GM21737 (cell line): ENCODE measurements at regions not wholly inside any gene's neighbourhood (a gene's known extent, or its start where the extent isn't known, plus 50 kb on each side); places are given as distances from the start of the nearest gene placed in this dataset.

ENCODE experiments used
- ATAC-seq: cut with Tn5 transposase; IDR thresholded peaks from one replicate; pipeline ENCODE4 v1.9.1; 2021; ENCODE audit warnings: mild to moderate bottlenecking, moderate library complexity; ENCODE audit not compliant: unreplicated experiment

GRCh38 chr22:48586799-48587185 is 1240.9 kb downstream of the BRD1 start:
- no peak for ATAC-seq

GRCh38 chr22:48585916-48586798 is 1241.5 kb downstream of the BRD1 start:
- ATAC-seq, result no peak

- ATAC-seq, result no peak
Observed at GRCh38 chr22:48584170-48584569, 1243.5 kb downstream of the BRD1 start.

- ATAC-seq, result no peak
Observed at GRCh38 chr22:48581796-48582469, 1245.7 kb downstream of the BRD1 start.

GRCh38 chr22:48581205-48581766 is 1246.4 kb downstream of the BRD1 start:
- no peak for ATAC-seq

GRCh38 chr22:48580481-48580970 is 1247.1 kb downstream of the BRD1 start:
- no peak for ATAC-seq

- no peak for ATAC-seq
Observed at GRCh38 chr22:48579928-48580309, 1247.8 kb downstream of the BRD1 start.

GRCh38 chr22:48579043-48579927 is 1248.4 kb downstream of the BRD1 start:
- ATAC-seq, result no peak

GRCh38 chr22:48578138-48579042 is 1249.3 kb downstream of the BRD1 start:
- no peak for ATAC-seq

- no peak for ATAC-seq
Observed at GRCh38 chr22:48577691-48578090, 1250.0 kb downstream of the BRD1 start.

GRCh38 chr22:48577014-48577690 is 1250.5 kb downstream of the BRD1 start:
- ATAC-seq, result no peak

- no peak for ATAC-seq
Observed at GRCh38 chr22:48576333-48577013, 1251.2 kb downstream of the BRD1 start.

- ATAC-seq, result no peak
Observed at GRCh38 chr22:48575618-48576332, 1251.9 kb downstream of the BRD1 start.

- no peak for ATAC-seq
Observed at GRCh38 chr22:48574776-48575617, 1252.7 kb downstream of the BRD1 start.

GRCh38 chr22:48573766-48574165 is 1253.9 kb downstream of the BRD1 start:
- ATAC-seq, result no peak

GRCh38 chr22:48572951-48573350 is 1254.7 kb downstream of the BRD1 start:
- ATAC-seq, result no peak

- ATAC-seq, result no peak
Observed at GRCh38 chr22:48570912-48571311, 1256.8 kb downstream of the BRD1 start.
